OCI-LY7 (cell line): ENCODE measurements at regions not wholly inside any gene's neighbourhood (a gene's known extent, or its start where the extent isn't known, plus 50 kb on each side); places are given as distances from the start of the nearest gene placed in this dataset.

Experiments
- BruUV-seq: library from RNA; stranded (reverse); fragments of 400-500 nt; replicated peaks from 2 replicates; lab custom pipeline; 2021; lab: Mats Ljungman, UMichigan
- CTCF ChIA-PET: fragments of 300-600 bp; sonication (Branson Sonifier 250); formaldehyde crosslinking; loops from one replicate; lab custom pipeline; 2022; ENCODE audit warnings: antibody characterized with exemption; ENCODE audit not compliant: unreplicated experiment; lab: Charles Lee
- POLR2A ChIA-PET: fragments of 300-600 bp; sonication (Branson Sonifier 250); formaldehyde crosslinking; loops from one replicate; lab custom pipeline; 2022; ENCODE audit warnings: antibody characterized with exemption; lab: Charles Lee
- DNase-seq: peaks from one replicate; pipeline ENCODE4 v3.0.0-alpha.2; 2015; ENCODE audit warnings: low spot score
- H2AFZ ChIP-seq: fragments of 200-600 bp; sonication (generic), shearing (Covaris generic); 2 replicates; pipeline ENCODE4 v1.6.1; 2014; ENCODE audit warnings: mild to moderate bottlenecking, antibody characterized with exemption, low read length, moderate library complexity
- H3K27ac ChIP-seq: fragments of 200-600 bp; sonication (generic); 2 replicates; pipeline ENCODE4 v1.5.1; 2014; ENCODE audit warnings: mixed run types, low read depth, mild to moderate bottlenecking, moderate library complexity, low read length, inconsistent platforms; ENCODE audit not compliant: poor library complexity, severe bottlenecking
- H3K36me3 ChIP-seq: fragments of 200-600 bp; sonication (generic); 2 replicates; pipeline ENCODE4 v1.6.1; 2014; ENCODE audit warnings: mild to moderate bottlenecking, antibody characterized with exemption, low read length, moderate library complexity, mixed read lengths; ENCODE audit not compliant: insufficient read depth
- H3K4me1 ChIP-seq: fragments of 200-600 bp; sonication (generic); 2 replicates; pipeline ENCODE4 v1.5.1; 2014; ENCODE audit warnings: mild to moderate bottlenecking, low read length; ENCODE audit not compliant: insufficient read depth, poor library complexity, severe bottlenecking
- H3K4me2 ChIP-seq: fragments of 200-600 bp; sonication (generic); 2 replicates; pipeline ENCODE4 v1.6.1; 2014; ENCODE audit warnings: mild to moderate bottlenecking, low read length
- H3K4me3 ChIP-seq: fragments of 200-600 bp; sonication (generic); 2 replicates; pipeline ENCODE4 v1.5.1; 2014; ENCODE audit warnings: mild to moderate bottlenecking, low read depth, low read length; ENCODE audit not compliant: poor library complexity, severe bottlenecking
- H3K79me2 ChIP-seq: fragments of 200-600 bp; sonication (generic); 2 replicates; pipeline ENCODE4 v1.6.1; 2016; ENCODE audit warnings: low read depth, mild to moderate bottlenecking, low read length, moderate library complexity, mixed read lengths; ENCODE audit not compliant: insufficient read depth
- H3K9me2 ChIP-seq: fragments of 200-600 bp; sonication (generic); 2 replicates; pipeline ENCODE4 v1.6.1; 2016; ENCODE audit warnings: mild to moderate bottlenecking, low read length, mixed read lengths; ENCODE audit not compliant: insufficient read depth
- H3K9me3 ChIP-seq: fragments of 200-600 bp; sonication (generic); 2 replicates; pipeline ENCODE4 v1.6.1; 2014; ENCODE audit warnings: mild to moderate bottlenecking, mixed run types, low read length, mixed read lengths
- H4K20me1 ChIP-seq: fragments of 200-600 bp; sonication (generic); 2 replicates; pipeline ENCODE4 v1.6.1; 2014; ENCODE audit warnings: mild to moderate bottlenecking, antibody characterized with exemption, low read length, moderate library complexity, mixed read lengths; ENCODE audit not compliant: insufficient read depth
- CTCF ChIP-seq: fragments of 200-600 bp; sonication (generic); conservative IDR thresholded peaks from 2 replicates; pipeline ENCODE4 v1.5.1; 2014; ENCODE audit warnings: mild to moderate bottlenecking, antibody characterized with exemption, low read length, moderate library complexity, mixed read lengths
- EZH2phosphoT487 ChIP-seq: fragments of 200-600 bp; sonication (generic); IDR thresholded peaks from 2 replicates; pipeline ENCODE4 v1.6.1; 2018; ENCODE audit warnings: low read depth, borderline replicate concordance, mild to moderate bottlenecking, mixed run types, antibody characterized with exemption, low read length, moderate library complexity, mixed read lengths
- intact Hi-C: fragments of 100-400 bp; cut with micrococcal nuclease; formaldehyde crosslinking; loops from one replicate; pipeline ENCODE4 v1.10.0; 2022; ENCODE audit not compliant: unreplicated experiment

- CTCF ChIA-PET = no interaction called here
Measured at GRCh38 chr7:91338226-91339020, 74.2 kb downstream of the FZD1 start.

GRCh38 chr7:91342346-91342745, 78.1 kb downstream of the FZD1 start:
- Histone ChIP-seq H4K20me1 (no peaks in the 10 kb centered on the region), H3K36me3 (no peaks in the 10 kb centered on the region), H3K9me3 (no peaks in the 10 kb centered on the region), H3K79me2 (no peaks in the 10 kb centered on the region), H3K27ac (no peak overlapping the region), H3K4me1 (no peaks in the 10 kb centered on the region), H3K4me3 (no peak overlapping the region), H3K9me2 (no peaks in the 10 kb centered on the region), H2AFZ (no peak overlapping the region), H3K4me2 (no peak overlapping the region)
- BruUV-seq = no TSS peak
- DNase-seq = no peak
- ChIA-PET POLR2A (no interaction called here), CTCF (no interaction called here)
- intact Hi-C loops = no loop called here
- no peak for TF ChIP-seq CTCF
- no peak for TF ChIP-seq EZH2phosphoT487

More at GRCh38 chr7:91338226-91339020, 74.2 kb downstream of the FZD1 start:
- Histone ChIP-seq H3K4me2 (no peak overlapping the region), H2AFZ (no peak overlapping the region), H3K79me2 (no peaks in the 10 kb centered on the region), H4K20me1 (no peaks in the 10 kb centered on the region), H3K9me3 (no peaks in the 10 kb centered on the region), H3K9me2 (no peaks in the 10 kb centered on the region), H3K27ac (no peak overlapping the region), H3K36me3 (no peaks in the 10 kb centered on the region), H3K4me3 (no peak overlapping the region), H3K4me1 (no peaks in the 10 kb centered on the region)
- no peak for TF ChIP-seq EZH2phosphoT487
- no peak for TF ChIP-seq CTCF
- intact Hi-C loops = no loop called here
- no TSS peak for BruUV-seq
- DNase-seq = no peak
- POLR2A ChIA-PET = interaction anchor here (0.5 kb wide), 1 partner anchor 1222 kb away, joined by 3 read pairs; no protein-coding TSS in a partner anchor

- intact Hi-C loops = no loop called here
- CTCF ChIA-PET = no interaction called here
- no peak overlapping the region for H2AFZ ChIP-seq
Measured at GRCh38 chr7:91343420-91343960, 79.3 kb downstream of the FZD1 start.

More at GRCh38 chr7:91343420-91343960, 79.3 kb downstream of the FZD1 start:
- BruUV-seq = no TSS peak
- H3K4me1 ChIP-seq = no peaks in the 10 kb centered on the region
- H3K36me3 ChIP-seq = no peaks in the 10 kb centered on the region
- H3K27ac ChIP-seq = no peak overlapping the region
- POLR2A ChIA-PET = no interaction called here
- H3K79me2 ChIP-seq = no peaks in the 10 kb centered on the region
- no peak for DNase-seq
- peak overlapping the region; percentile 18; the same call in 1 of the 2 replicates for H3K4me2 ChIP-seq
- H4K20me1 ChIP-seq = no peaks in the 10 kb centered on the region
- H3K9me3 ChIP-seq = no peaks in the 10 kb centered on the region
- TF ChIP-seq CTCF = no peak
- H3K4me3 ChIP-seq = no peak overlapping the region
- H3K9me2 ChIP-seq = no peaks in the 10 kb centered on the region
